BJ (cell line): ENCODE measurements at regions not wholly inside any gene's neighbourhood (a gene's known extent, or its start where the extent isn't known, plus 50 kb on each side); places are given as distances from the start of the nearest gene placed in this dataset.

ENCODE experiments used
- CTCF ChIA-PET: fragments of 350-600 bp; formaldehyde crosslinking; extraction: SDS; loops from one replicate; lab custom pipeline; 2021; ENCODE audit warnings: antibody characterized with exemption, inconsistent platforms; lab: Yijun Ruan, JAX
- POLR2A ChIA-PET: fragments of 300-600 bp; sonication (Branson Sonifier 250); formaldehyde crosslinking; extraction: SDS; loops from one replicate; lab custom pipeline; 2021; ENCODE audit warnings: antibody characterized with exemption; lab: Charles Lee
- DNase-seq: peaks from one replicate; pipeline ENCODE4 v3.0.0-alpha.2; 2011; ENCODE audit warnings: low read depth
- H3K27me3 ChIP-seq: 2 replicates; pipeline ENCODE4 v1.6.0; 2011; ENCODE audit warnings: low read length; ENCODE audit not compliant: control insufficient read depth, insufficient read depth
- H3K36me3 ChIP-seq: 2 replicates; pipeline ENCODE4 v1.5.1; 2011; ENCODE audit warnings: low read length; ENCODE audit not compliant: control insufficient read depth, insufficient read depth
- H3K4me3 ChIP-seq: 2 replicates; pipeline ENCODE4 v1.5.1; 2011; ENCODE audit warnings: low read depth, mild to moderate bottlenecking, control low read depth, low read length
- CTCF ChIP-seq: IDR thresholded peaks from 2 replicates; pipeline ENCODE4 v1.5.1; 2011; ENCODE audit warnings: low read depth, mild to moderate bottlenecking, control low read depth, inconsistent platforms, low read length, moderate library complexity; ENCODE audit not compliant: insufficient read depth

GRCh38 chr13:56299650-56300049, 841.1 kb upstream of the PRR20A start:
- Histone ChIP-seq H3K36me3 (no peaks in the 10 kb centered on the region), H3K27me3 (no peaks in the 10 kb centered on the region), H3K4me3 (no peak overlapping the region)
- TF ChIP-seq CTCF: no peak
- POLR2A ChIA-PET: no interaction called here
- no peak for DNase-seq
- CTCF ChIA-PET: interaction anchor here (0.6 kb wide), 1 partner anchor 31 kb away, joined by 4 read pairs; no protein-coding TSS in a partner anchor

- no peak for TF ChIP-seq CTCF
- no peak for DNase-seq
- Histone ChIP-seq H3K36me3 (no peaks in the 10 kb centered on the region), H3K4me3 (no peak overlapping the region), H3K27me3 (no peaks in the 10 kb centered on the region)
- ChIA-PET CTCF (no interaction called here), POLR2A (no interaction called here)
Observed at GRCh38 chr13:56314765-56315164, 826.0 kb upstream of the PRR20A start.

GRCh38 chr13:56317841-56318240, 822.9 kb upstream of the PRR20A start:
- Histone ChIP-seq H3K4me3 (no peak overlapping the region), H3K27me3 (no peaks in the 10 kb centered on the region), H3K36me3 (no peaks in the 10 kb centered on the region)
- ChIA-PET POLR2A (no interaction called here), CTCF (no interaction called here)
- TF ChIP-seq CTCF: no peak
- DNase-seq: no peak

GRCh38 chr13:56332671-56333070, 808.0 kb upstream of the PRR20A start:
- no peaks in the 10 kb centered on the region for H3K36me3 ChIP-seq
- CTCF ChIA-PET: no interaction called here
- TF ChIP-seq CTCF: no peak
- no peak overlapping the region for H3K4me3 ChIP-seq
- POLR2A ChIA-PET: no interaction called here
- no peaks in the 10 kb centered on the region for H3K27me3 ChIP-seq
- no peak for DNase-seq

- DNase-seq: no peak
Observed at GRCh38 chr13:56335775-56336174, 804.9 kb upstream of the PRR20A start.

More at GRCh38 chr13:56335775-56336174, 804.9 kb upstream of the PRR20A start:
- ChIA-PET CTCF (no interaction called here), POLR2A (no interaction called here)
- Histone ChIP-seq H3K36me3 (no peaks in the 10 kb centered on the region), H3K4me3 (no peak overlapping the region), H3K27me3 (no peaks in the 10 kb centered on the region)
- no peak for TF ChIP-seq CTCF
